GM10266 (cell line): ENCODE measurements at regions not wholly inside any gene's neighbourhood (a gene's known extent, or its start where the extent isn't known, plus 50 kb on each side); places are given as distances from the start of the nearest gene placed in this dataset.

Experiments used
- DNase-seq: peaks from one replicate; pipeline ENCODE4 v3.0.0; 2012; ENCODE audit errors: extremely low spot score
- CTCF ChIP-seq: IDR thresholded peaks from 2 replicates; pipeline ENCODE4 v1.5.1; 2012; ENCODE audit warnings: mild to moderate bottlenecking, low read depth; ENCODE audit not compliant: control insufficient read depth, insufficient read depth; ENCODE audit errors: missing control alignments

GRCh38 chr2:185921048-185921756, 182.6 kb downstream of the FSIP2 start:
- TF ChIP-seq CTCF = no peak
- no peak for DNase-seq

GRCh38 chr2:185934232-185934631, 195.6 kb downstream of the FSIP2 start:
- TF ChIP-seq CTCF = no peak
- no peak for DNase-seq

GRCh38 chr2:185939858-185940257, 201.3 kb downstream of the FSIP2 start:
- no peak for TF ChIP-seq CTCF
- DNase-seq = no peak

DNA sequence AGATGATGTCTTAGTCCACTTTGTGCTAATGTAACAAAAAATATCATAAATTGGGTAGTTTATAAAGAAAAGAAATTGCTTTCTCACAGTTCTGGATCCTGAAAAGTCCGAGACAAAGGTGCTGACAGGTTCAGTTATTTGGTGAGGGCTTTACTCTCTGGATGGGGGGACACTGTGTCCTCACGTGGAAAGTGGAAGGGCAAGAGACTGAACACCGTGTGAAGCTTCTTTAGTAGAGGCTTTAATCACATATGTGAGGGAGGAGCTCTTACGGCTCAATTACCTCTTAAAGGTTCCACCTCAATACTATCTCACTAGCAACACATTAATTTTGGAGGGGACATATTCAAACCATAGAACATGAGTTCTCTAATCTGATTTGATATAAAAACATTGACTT, 204.3 kb downstream of the FSIP2 start:
- no peak for DNase-seq
- no peak for TF ChIP-seq CTCF

- no peak for TF ChIP-seq CTCF
- DNase-seq = no peak
Observed at GRCh38 chr2:185947722-185948121, 209.1 kb downstream of the FSIP2 start.

DNA sequence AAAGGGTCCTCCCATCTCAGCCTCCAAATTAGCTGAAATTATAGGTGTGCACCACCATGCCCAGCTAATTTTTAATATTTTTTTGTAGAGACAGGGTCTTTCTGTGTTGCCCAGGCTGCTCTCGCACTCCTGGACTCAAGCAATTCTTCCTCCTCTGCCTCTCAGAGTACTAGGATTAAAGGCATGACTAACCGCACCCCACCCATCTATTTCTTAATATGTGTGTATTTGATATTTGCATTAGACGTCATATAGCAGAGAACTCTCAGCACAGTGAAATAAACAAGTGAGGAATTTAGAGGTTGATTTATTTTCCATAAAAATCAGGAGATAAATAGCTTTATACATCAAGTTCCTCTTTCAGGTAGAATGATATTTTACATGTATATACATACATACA, 213.5 kb downstream of the FSIP2 start:
- TF ChIP-seq CTCF = no peak
- DNase-seq = no peak

GRCh38 chr2:185954389-185954788, 215.8 kb downstream of the FSIP2 start:
- no peak for TF ChIP-seq CTCF
- DNase-seq = no peak
